HG02571 (cell line): ENCODE measurements at regions not wholly inside any gene's neighbourhood (a gene's known extent, or its start where the extent isn't known, plus 50 kb on each side); places are given as distances from the start of the nearest gene placed in this dataset.

Experiments used
- ATAC-seq: cut with Tn5 transposase; IDR thresholded peaks from one replicate; pipeline ENCODE4 v1.9.1; 2021; ENCODE audit warnings: mild to moderate bottlenecking, moderate library complexity; ENCODE audit not compliant: unreplicated experiment

DNA sequence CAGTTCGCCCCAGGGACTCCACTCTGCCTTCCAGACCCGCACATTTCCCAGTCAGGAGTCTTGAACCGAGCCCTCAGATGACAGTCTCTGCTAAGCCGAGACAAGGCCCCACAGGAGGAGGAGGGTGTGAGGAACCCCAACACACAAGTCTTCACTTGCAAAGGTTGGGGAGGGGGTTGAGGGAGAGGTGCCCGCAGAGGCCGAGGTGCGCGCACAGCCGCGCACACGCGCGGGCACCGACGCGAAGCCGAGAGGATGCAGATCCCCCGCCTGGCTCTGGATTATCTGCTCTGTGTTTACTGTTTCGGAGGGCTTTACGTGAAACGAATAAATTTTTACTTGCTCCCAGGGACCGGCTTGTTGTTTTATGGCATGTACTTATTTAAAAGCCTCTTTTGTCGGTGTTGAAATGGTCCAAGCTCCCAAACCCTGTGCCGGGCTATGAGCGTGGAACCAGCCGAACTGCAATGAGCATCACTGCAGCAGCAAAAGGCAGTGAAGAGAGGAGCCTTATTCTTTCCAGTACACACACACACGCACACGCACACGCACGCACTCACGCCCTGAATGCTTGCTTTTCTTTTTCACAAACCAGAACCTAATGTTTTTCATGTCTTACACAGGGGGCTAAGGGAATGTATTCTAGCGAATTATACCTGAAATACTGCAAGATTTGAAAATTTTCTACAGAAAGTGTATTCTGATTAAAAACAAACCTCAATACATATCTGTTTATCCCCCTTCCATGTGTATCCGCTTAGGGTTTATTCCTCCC, 297.7 kb downstream of the PARP8 start:
- ATAC-seq = no peak

GRCh38 chr5:50964746-50965653, 298.6 kb downstream of the PARP8 start:
- no peak for ATAC-seq

DNA sequence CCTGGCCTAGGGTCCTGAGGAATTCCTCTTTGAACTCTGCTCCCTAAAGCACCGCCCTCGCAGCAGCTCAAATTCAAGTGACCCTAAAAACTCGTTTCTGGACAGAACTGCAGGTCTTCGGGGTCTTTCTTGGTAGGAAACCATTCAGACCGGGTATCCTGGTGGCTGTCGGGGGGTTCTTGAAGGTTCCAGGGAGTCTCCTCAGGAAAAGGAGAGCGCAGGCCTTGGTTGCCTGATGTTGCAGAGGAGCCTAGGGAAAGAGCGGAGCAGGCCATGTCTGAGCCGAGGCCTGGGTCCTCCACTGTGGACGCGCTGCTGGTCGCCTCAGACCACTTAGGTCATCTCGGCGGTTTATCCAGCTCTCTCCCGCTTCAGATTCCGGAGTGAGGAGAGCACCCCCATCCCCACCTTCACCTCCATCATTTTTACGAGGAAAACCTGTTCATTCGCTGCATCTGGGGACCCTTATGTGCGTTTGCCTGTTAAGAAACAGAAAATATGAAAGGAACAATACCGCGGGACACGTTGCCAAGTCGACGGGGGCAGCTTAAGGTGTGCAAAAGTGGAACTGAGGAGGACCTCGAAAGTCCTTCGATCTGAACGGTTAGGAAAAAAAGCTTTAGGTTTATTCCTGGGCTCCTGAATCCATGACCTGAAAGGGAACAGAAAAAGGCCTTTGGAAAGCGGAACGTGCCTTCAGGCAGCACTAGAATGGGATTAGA, 299.4 kb downstream of the PARP8 start:
- ATAC-seq = no peak

DNA sequence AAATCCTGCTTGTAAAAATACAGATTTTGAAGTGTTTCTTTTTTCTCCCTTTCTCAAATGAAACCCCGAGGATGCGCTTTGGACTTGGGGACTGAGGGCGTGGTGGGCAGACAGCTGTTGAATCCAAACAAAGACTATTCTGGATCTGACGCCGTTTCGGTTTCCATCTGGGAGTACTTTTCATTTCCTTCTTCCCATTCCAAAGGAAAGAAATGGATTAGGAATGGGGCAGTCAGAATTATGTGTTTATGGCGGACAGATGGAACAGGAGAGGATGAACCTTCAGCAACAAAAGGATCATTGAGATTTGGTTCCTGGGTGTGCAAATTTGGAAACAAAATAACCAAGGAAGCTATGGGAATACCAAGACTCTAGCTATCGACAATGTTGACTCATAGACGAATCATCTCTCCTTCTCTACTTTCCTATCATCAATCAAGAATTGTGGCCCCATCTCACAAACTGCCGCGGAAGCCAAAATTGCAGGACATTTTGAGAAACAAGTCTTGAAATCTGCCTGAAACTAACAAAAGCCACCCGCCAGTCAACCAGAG, 300.6 kb downstream of the PARP8 start:
- no peak for ATAC-seq

DNA sequence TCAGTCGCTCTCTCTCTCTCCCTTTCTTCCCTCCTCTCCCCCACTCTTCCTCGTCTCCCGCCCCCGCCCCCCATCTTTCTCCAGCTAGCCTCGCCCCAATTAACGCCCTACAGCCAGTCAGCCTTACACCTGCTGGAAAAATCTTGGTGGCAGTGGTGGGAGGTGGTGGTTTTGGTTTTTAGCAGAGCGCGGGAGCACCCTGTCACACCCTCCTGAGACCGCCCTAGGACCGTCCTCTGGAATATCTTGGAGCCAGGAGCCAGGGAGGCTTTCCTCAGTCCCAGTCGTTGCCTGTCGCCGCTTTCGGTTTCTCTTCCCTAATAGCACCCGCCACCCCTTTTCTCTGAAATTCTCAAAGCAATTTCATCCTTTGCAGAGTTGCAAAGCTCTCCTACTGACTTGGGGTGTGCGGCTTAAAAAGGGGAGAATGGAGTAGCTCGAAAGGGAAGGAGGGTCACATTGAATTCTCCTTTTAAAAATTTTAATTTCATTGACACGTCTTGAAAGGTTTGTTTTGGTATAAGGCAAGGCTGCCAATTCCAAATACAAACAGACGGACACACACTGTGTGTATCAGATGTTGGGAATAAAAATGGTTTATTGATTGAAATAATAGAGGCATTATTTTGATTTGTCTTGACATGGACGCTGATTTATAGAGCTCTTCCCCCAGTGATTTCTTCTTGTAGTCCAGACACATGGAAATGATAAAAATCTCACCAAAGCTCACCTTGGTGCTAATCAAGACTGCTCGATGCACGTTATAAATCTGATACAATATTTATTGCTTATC, 301.3 kb downstream of the PARP8 start:
- no peak for ATAC-seq

- ATAC-seq = no peak
Observed at GRCh38 chr5:50968356-50969149, 302.1 kb downstream of the PARP8 start.

DNA sequence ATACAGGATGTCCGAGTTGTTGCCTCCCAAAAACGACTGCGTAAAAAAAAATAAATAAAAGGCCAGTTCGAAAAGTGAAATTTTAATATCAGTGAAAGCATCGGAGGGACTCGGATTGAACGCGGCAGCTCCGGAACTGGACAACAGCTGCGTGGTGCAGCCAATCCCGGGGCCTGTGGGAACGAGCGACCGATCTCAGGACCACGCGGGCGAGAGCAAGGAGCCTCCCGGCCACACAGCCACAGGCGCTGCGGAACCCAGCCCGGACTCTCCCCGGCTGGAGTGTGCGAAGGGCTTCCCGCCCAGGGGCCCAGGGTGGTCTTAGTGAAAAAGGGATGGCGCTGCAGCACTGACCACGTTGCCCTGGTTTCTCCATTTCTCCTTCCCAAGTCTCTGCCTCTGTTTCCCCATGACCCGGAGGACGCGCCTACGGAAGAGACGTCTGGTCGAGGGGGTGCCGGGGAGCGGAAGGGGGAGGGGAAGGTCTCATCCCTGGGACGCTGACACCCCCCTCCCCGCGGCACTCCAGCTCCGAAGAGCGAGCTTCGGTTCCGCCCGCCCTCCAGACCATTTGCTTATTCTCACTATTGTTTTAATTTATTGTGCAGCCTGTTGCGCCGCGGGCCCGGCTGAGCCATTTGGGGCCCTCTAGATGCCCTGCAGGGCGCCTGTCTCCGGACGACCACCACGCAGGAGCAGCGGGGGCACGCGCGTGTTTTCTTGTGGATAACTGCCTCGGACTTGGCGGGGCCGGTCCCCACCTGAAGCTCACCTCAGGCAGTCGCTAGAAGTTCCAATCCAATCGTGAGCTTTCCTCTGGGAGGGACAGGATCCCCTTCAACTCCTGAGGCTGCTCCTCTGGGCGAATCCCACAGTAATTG, 303.0 kb downstream of the PARP8 start:
- no peak for ATAC-seq

GRCh38 chr5:50975840-50976239, 309.4 kb downstream of the PARP8 start:
- no peak for ATAC-seq

DNA sequence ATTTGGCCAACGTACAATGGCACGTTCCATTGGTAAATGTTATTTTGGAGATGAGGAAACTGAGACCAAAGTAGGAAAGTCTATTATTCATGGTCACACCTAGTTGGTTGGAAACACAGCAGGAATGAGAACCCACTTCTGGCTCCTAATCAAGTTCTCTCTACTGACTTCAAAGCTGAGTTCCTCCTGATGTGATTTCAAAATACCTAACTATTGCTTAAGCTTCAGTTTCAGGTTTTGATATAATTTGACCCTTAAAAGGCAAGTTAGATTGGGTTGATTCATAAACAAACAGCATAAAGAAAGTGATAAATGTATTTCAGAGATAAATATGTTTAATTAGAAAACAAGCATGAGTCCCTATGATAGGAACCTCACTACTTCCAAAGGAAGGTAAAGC, 312.5 kb downstream of the PARP8 start:
- ATAC-seq = no peak

- ATAC-seq = no peak
Observed at GRCh38 chr5:50984640-50985039, 318.2 kb downstream of the PARP8 start.

- no peak for ATAC-seq
Observed at GRCh38 chr5:50990296-50990924, 324.0 kb downstream of the PARP8 start.

- ATAC-seq = no peak
Observed at GRCh38 chr5:50995285-50995942, 329.0 kb downstream of the PARP8 start.

DNA sequence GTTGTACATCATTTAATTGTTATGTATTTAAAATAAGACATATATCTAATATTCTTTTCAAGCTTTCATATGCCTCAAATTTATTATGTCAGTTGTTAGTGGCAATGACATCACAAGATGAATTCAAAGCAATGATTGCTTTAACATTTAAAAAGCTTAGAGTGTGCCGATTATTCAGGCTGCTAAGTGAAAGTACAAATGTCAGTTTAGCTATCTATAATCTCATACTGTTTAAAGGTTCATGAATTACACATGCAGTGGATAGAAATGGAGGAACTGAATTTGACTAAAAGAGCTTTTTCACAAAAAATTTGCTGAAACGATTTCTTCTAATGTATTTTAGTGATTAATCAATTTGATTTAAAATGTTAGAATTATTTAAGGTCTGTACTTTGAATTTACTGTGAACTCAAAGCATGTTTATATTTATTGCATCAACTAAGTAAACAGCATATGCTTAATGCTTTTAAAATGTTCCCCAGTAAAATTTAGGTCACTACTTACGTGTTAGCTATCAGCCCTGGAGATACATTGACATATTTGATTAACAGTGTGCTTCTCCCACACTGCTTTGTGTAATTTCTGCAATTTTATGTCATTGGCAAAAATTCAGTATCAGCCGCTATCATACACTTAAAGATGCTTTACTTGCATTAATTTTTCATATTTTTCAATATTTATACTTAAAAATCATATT, 334.9 kb downstream of the PARP8 start:
- ATAC-seq = no peak

- ATAC-seq = no peak
Observed at GRCh38 chr5:51002368-51002767, 335.9 kb downstream of the PARP8 start.

DNA sequence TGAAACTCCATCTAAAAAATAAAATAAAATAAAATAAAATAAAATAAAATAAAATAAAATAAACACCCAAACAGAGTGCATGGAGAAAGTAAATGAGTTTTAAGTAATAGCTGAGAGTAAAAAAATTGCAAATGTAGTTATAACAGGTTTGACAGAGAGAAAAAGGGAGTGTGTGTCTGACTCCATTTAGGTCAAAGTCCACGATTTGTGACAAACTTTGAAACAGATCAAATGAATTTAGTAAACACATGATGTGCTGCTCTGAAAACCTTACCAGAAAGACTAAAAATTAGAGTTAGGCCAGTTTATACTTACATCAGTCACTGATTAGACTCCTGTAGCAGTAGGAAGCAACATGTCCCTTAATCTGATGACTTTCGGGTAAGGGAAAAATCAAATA, 346.6 kb downstream of the PARP8 start:
- no peak for ATAC-seq

DNA sequence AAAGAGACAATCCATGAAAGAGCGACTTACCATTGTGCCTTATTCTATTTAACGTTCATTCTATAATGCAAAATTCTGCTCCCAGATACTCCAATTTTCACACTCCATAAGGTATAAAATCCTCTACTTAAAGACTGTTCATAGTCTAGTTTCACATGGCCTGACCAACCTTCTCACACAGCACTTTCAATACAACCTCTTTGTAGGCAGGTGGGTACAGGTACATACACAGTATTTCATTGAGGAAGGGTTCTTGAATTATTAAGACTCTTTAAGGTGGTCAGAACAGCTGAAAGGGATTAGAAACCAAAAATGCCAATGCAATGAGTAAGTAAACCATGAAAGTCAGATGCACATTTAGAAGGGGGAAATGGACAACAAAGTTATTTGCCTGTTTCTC, 352.0 kb downstream of the PARP8 start:
- no peak for ATAC-seq

DNA sequence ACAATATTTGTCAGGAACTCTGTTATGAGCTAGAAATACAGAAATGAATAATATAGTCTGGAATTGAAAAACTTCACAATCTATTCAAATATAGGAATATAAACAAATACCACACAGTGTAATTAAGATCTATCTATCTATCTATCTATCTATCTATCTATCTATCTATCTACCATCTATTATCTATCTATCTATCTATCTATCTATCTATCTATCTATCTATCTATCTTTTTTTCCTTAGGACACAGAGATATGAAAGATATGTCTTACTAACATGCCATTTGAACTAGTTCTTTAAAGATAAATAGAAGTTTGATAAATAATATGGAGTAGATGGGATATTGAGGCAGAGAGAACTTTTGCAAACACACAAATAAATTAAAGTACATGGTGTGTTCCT, 357.8 kb downstream of the PARP8 start:
- no peak for ATAC-seq
